ENCODE measurements at regions not wholly inside any gene's neighbourhood (a gene's known extent, or its start where the extent isn't known, plus 50 kb on each side); places are given as distances from the start of the nearest gene placed in this dataset.

DNA sequence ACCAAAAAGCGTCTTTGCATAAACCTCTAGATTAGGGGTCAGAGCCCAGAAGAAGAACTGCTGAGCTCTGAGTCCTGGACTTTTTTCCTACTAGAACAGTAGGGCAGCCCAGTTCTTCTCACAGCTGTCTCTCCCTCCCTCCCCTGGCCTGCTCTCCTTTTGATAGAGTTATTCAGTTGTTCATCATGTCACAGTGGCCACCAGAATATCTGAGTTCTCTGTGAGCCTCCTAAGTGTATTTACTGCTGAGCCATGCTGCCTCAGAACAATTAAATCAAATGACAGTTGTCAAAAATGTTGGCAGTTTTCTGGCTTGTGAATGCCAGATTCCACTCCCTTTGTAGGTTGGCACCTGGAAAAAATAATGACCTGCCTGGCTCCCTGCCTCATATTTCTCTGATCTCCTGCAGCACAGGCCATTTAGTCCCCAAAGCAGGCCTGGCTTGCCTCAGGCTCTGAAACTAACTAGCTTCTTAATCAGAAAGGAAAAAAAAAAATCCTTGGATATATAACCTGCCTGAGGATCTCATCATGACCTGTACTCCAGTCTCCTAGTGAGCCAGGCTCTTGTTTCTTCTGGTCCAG, 377.4 kb upstream of the LARGE1 start:
- Histone ChIP-seq H3K4me1 (no peaks in the 10 kb centered on the region), H3K9me3 (no peaks in the 10 kb centered on the region), H3K4me3 (no peak overlapping the region), H3K27me3 (no peaks in the 10 kb centered on the region), H3K36me3 (no peaks in the 10 kb centered on the region), H3K27ac (no peak overlapping the region)
- WGBS, 5 donors = 86 to 96% (median 87%) methylated on average over 1 of the region's 1 CpG
- intact Hi-C loops (cut with DNase I; ENCODE audit: low total_unique reads) = no loop called here
- TF ChIP-seq EP300 (IDR thresholded peaks at IDR 0.05) (no peak), POLR2A (IDR thresholded peaks at IDR 0.05) (no peak), POLR2AphosphoS5 (IDR thresholded peaks at IDR 0.05) (no peak)
- TF ChIP-seq, protein P1, sequence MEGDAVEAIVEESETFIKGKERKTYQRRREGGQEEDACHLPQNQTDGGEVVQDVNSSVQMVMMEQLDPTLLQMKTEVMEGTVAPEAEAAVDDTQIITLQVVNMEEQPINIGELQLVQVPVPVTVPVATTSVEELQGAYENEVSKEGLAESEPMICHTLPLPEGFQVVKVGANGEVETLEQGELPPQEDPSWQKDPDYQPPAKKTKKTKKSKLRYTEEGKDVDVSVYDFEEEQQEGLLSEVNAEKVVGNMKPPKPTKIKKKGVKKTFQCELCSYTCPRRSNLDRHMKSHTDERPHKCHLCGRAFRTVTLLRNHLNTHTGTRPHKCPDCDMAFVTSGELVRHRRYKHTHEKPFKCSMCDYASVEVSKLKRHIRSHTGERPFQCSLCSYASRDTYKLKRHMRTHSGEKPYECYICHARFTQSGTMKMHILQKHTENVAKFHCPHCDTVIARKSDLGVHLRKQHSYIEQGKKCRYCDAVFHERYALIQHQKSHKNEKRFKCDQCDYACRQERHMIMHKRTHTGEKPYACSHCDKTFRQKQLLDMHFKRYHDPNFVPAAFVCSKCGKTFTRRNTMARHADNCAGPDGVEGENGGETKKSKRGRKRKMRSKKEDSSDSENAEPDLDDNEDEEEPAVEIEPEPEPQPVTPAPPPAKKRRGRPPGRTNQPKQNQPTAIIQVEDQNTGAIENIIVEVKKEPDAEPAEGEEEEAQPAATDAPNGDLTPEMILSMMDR (IDR thresholded peaks at IDR 0.05) = no peak
- no peak for DNase-seq

DNA sequence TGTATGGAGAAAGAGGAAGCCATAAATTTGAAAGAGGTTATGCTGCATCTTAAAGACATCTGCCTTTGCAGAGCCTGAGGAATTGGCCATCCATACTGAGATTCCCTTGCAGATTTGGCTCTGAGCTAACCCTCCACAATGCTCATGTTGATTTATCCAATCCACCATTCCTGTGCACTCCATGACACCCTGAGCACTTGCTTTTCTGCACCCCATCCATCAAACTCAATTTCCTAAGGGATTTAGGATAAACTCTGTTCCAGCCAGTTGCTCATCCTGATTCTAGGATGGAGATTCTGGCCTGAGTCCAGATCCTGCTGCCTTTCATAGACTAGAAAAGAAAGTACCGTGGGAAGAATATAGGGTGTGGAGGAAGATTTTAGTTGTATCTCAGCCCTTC, 379.2 kb upstream of the LARGE1 start:
- Histone ChIP-seq H3K36me3 (no peaks in the 10 kb centered on the region), H3K27ac (no peak overlapping the region), H3K9me3 (no peaks in the 10 kb centered on the region), H3K4me3 (no peak overlapping the region), H3K4me1 (no peaks in the 10 kb centered on the region), H3K27me3 (no peaks in the 10 kb centered on the region)
- TF ChIP-seq POLR2A (IDR thresholded peaks at IDR 0.05) (no peak), EP300 (IDR thresholded peaks at IDR 0.05) (no peak), POLR2AphosphoS5 (IDR thresholded peaks at IDR 0.05) (no peak)
- TF ChIP-seq, protein P1 (IDR thresholded peaks at IDR 0.05) = no peak
- DNase-seq = no peak
- WGBS, 5 donors = 80 to 92% (median 86%) methylated on average over 1 of the region's 1 CpG
- intact Hi-C loops (cut with DNase I; ENCODE audit: low total_unique reads) = no loop called here

DNA sequence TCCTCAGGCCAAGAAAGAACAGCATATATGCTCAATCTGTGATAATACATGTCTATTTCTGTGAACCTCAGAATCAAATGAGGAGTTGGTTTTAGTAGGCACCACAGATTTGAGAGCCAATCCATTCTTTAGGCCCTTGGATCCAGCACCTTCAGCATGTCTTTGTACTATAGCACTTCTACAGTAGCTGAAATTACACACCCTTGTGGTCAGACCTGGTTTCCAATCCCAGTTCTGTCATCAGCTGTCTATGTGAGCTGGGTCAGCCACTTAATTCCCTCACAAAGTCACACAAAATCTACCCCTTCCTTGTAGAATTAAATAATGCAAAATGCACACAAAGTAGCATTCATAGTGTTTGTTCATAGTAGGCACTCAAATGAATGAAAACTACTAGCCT, 381.3 kb upstream of the LARGE1 start:
- Histone ChIP-seq H3K4me3 (no peak overlapping the region), H3K4me1 (no peaks in the 10 kb centered on the region), H3K27ac (no peak overlapping the region), H3K9me3 (no peaks in the 10 kb centered on the region), H3K27me3 (no peaks in the 10 kb centered on the region), H3K36me3 (no peaks in the 10 kb centered on the region)
- DNase-seq = no peak
- TF ChIP-seq EP300 (IDR thresholded peaks at IDR 0.05) (no peak), POLR2A (IDR thresholded peaks at IDR 0.05) (no peak), POLR2AphosphoS5 (IDR thresholded peaks at IDR 0.05) (no peak)
- TF ChIP-seq, protein P1 (IDR thresholded peaks at IDR 0.05) = no peak
- intact Hi-C loops (cut with DNase I; ENCODE audit: low total_unique reads) = no loop called here

DNA sequence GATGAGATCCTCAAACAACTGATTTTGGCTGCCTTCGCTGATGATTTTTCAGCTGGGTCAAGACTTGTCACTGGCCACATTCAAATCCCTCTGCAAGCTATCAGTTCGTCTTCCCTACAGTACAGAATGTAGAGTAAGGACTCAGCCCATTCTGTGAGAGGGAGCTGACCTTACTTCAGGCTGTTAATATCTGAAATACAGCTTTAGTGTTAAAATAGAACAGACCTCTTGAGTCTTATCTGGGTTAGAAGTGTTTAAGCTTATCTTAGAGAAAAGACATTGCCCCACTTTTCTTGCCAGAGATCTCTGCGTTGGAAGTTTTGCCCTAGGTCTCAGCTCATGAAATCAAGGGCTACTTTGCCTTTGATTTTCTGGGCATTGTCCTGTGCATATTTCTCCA, 383.4 kb upstream of the LARGE1 start:
- intact Hi-C loops (cut with DNase I; ENCODE audit: low total_unique reads) = no loop called here
- Histone ChIP-seq H3K36me3 (no peaks in the 10 kb centered on the region), H3K27me3 (no peaks in the 10 kb centered on the region), H3K4me1 (no peaks in the 10 kb centered on the region), H3K4me3 (no peak overlapping the region), H3K27ac (no peak overlapping the region), H3K9me3 (no peaks in the 10 kb centered on the region)
- DNase-seq = no peak
- WGBS, 5 donors = 44 to 63% (median 59%) methylated on average over 3 of the region's 3 CpGs
- TF ChIP-seq POLR2AphosphoS5 (IDR thresholded peaks at IDR 0.05) = no peak
- TF ChIP-seq, protein P1 (IDR thresholded peaks at IDR 0.05) = no peak
- no peak for TF ChIP-seq POLR2A (IDR thresholded peaks at IDR 0.05)
- no peak for TF ChIP-seq EP300 (IDR thresholded peaks at IDR 0.05)

Data from stomach (tissue), 8 donors.